H1 (cell line): ENCODE measurements at regions not wholly inside any gene's neighbourhood (a gene's known extent, or its start where the extent isn't known, plus 50 kb on each side); places are given as distances from the start of the nearest gene placed in this dataset.

Experiments
- CTCF ChIA-PET: fragments of 300-600 bp; sonication (Branson Sonifier 250); formaldehyde crosslinking; loops from one replicate; lab custom pipeline; 2021; ENCODE audit not compliant: partially characterized antibody; lab: Charles Lee
- POLR2A ChIA-PET: fragments of 300-600 bp; sonication (Branson Sonifier 250); formaldehyde crosslinking; loops from one replicate; lab custom pipeline; 2021; ENCODE audit warnings: inconsistent platforms; ENCODE audit not compliant: partially characterized antibody; lab: Charles Lee
- DNase-seq, 2 experiments: peaks; one replicate each; pipeline versions ENCODE4 v3.0.0 to v3.0.0-alpha.2; 2010 to 2022; ENCODE audit warnings: low spot score in 2 of 2, low read depth in 1 of 2, mixed read lengths in 1 of 2
- FAIRE-seq: peaks from 2 replicates; lab custom pipeline; 2011; peaks lifted over from hg19 to GRCh38; lab: Jason Lieb, UNC
- H2AFZ ChIP-seq: 2 replicates; pipeline ENCODE4 v1.8.1; 2012; ENCODE audit warnings: low read length, inconsistent platforms
- H2AK5ac ChIP-seq: 2 replicates; pipeline ENCODE4 v1.6.1; 2013; ENCODE audit warnings: low read depth, low read length
- H2BK120ac ChIP-seq: replicated peaks from 2 replicates; pipeline ENCODE3; 2013; ENCODE audit warnings: low read depth, low read length, inconsistent platforms
- H2BK12ac ChIP-seq: 2 replicates; pipeline ENCODE4 v1.6.1; 2013; ENCODE audit warnings: low read depth, low read length
- H2BK15ac ChIP-seq: 2 replicates; pipeline ENCODE4 v1.6.1; 2013; ENCODE audit warnings: low read length
- H2BK20ac ChIP-seq: 2 replicates; pipeline ENCODE4 v1.6.1; 2013; ENCODE audit warnings: low read length
- H2BK5ac ChIP-seq: 2 replicates; pipeline ENCODE4 v1.6.1; 2013; ENCODE audit warnings: low read depth, low read length
- H3K14ac ChIP-seq: 2 replicates; pipeline ENCODE4 v1.6.1; 2013; ENCODE audit warnings: inconsistent platforms; ENCODE audit not compliant: insufficient read length
- H3K18ac ChIP-seq: 2 replicates; pipeline ENCODE4 v1.6.1; 2013; ENCODE audit warnings: low read length; ENCODE audit errors: extremely low read depth
- H3K23ac ChIP-seq: 2 replicates; pipeline ENCODE4 v1.6.1; 2013; ENCODE audit warnings: inconsistent platforms; ENCODE audit not compliant: insufficient read length
- H3K23me2 ChIP-seq: 2 replicates; pipeline ENCODE4 v1.6.1; 2013; ENCODE audit warnings: low read depth, low read length
- H3K27ac ChIP-seq: 2 replicates; pipeline ENCODE4 v1.6.1; 2011; ENCODE audit warnings: low read depth, low read length, inconsistent platforms
- H3K27me3 ChIP-seq, 4 experiments: replicated peaks in 1 of 4; 1 replicate in 1 of 4; 2 replicates in 3 of 4; pipeline versions ENCODE4 v1.6.1 to v1.8.1; 2011 to 2013; ENCODE audit warnings: low read length in 3 of 4, mild to moderate bottlenecking in 3 of 4, inconsistent platforms in 2 of 4, mixed read lengths in 2 of 4, moderate library complexity in 1 of 4; ENCODE audit not compliant: control insufficient read depth in 3 of 4, insufficient read depth in 3 of 4; ENCODE audit errors: extremely low read depth in 1 of 4
- H3K36me3 ChIP-seq, 4 experiments: 2 replicates each; pipeline versions ENCODE4 v1.6.1 to v1.8.1; 2011 to 2013; ENCODE audit warnings: mild to moderate bottlenecking in 4 of 4, low read length in 3 of 4, moderate library complexity in 2 of 4, control low read depth in 1 of 4, inconsistent platforms in 1 of 4; ENCODE audit not compliant: insufficient read depth in 4 of 4, control insufficient read depth in 2 of 4
- H3K4ac ChIP-seq: replicated peaks from 2 replicates; pipeline ENCODE3; 2013; ENCODE audit warnings: low read length, low read depth, mixed read lengths, inconsistent platforms; ENCODE audit not compliant: insufficient read length
- H3K4me1 ChIP-seq, 4 experiments: replicated peaks in 1 of 4; 1 replicate in 1 of 4; 2 replicates in 3 of 4; pipeline versions ENCODE4 v1.6.1 to v1.8.1; 2011 to 2013; ENCODE audit warnings: low read length in 3 of 4, inconsistent platforms in 2 of 4, mixed read lengths in 1 of 4; ENCODE audit not compliant: insufficient read depth in 4 of 4, control insufficient read depth in 3 of 4
- H3K4me2 ChIP-seq, 2 experiments: 2 replicates each; pipeline versions ENCODE4 v1.6.1 to v1.8.1; 2011 to 2013; ENCODE audit warnings: low read depth in 2 of 2, low read length in 2 of 2, control low read depth in 1 of 2, inconsistent platforms in 1 of 2, mild to moderate bottlenecking in 1 of 2; ENCODE audit not compliant: insufficient read depth in 1 of 2
- H3K4me3 ChIP-seq, 4 experiments: fragments of 200-600, 300-600 bp in 1 of 4; sonication (generic), shearing (Covaris generic), sonication (Bioruptor Twin) in 1 of 4; 2 replicates each; pipeline versions ENCODE4 v1.5.1 to v1.8.1; 2011 to 2016; ENCODE audit warnings: low read length in 4 of 4, low read depth in 3 of 4, control low read depth in 2 of 4, inconsistent platforms in 2 of 4, mild to moderate bottlenecking in 2 of 4, mixed read lengths in 1 of 4, moderate library complexity in 1 of 4; ENCODE audit not compliant: insufficient read depth in 2 of 4; ENCODE audit errors: extremely low read depth in 1 of 4
- H3K56ac ChIP-seq: replicated peaks from 2 replicates; pipeline ENCODE3; 2013; ENCODE audit warnings: low read depth, mild to moderate bottlenecking, mixed read lengths, low read length, inconsistent platforms; ENCODE audit not compliant: insufficient read length
- H3K79me1 ChIP-seq: 2 replicates; pipeline ENCODE4 v1.6.1; 2013; ENCODE audit warnings: low read depth, low read length, control low read depth
- H3K79me2 ChIP-seq, 2 experiments: 2 replicates each; pipeline versions ENCODE4 v1.6.1 to v1.8.1; 2012 to 2013; ENCODE audit warnings: low read length in 2 of 2, mild to moderate bottlenecking in 2 of 2, inconsistent platforms in 1 of 2; ENCODE audit not compliant: insufficient read depth in 2 of 2, control insufficient read depth in 1 of 2
- H3K9ac ChIP-seq, 4 experiments: replicated peaks in 1 of 4; 1 replicate in 1 of 4; 2 replicates in 3 of 4; pipeline versions ENCODE4 v1.6.1 to v1.8.1; 2011 to 2013; ENCODE audit warnings: low read depth in 3 of 4, low read length in 3 of 4, control low read depth in 2 of 4, mild to moderate bottlenecking in 2 of 4, moderate library complexity in 2 of 4, inconsistent platforms in 1 of 4; ENCODE audit errors: extremely low read depth in 1 of 4
- H3K9me3 ChIP-seq, 2 experiments: 2 replicates each; pipeline versions ENCODE4 v1.6.1 to v1.8.1; 2012 to 2013; ENCODE audit warnings: mild to moderate bottlenecking in 2 of 2, moderate library complexity in 2 of 2, control low read depth in 1 of 2, inconsistent platforms in 1 of 2, low read depth in 1 of 2, low read length in 1 of 2, mixed read lengths in 1 of 2; ENCODE audit not compliant: insufficient read depth in 2 of 2
- H4K20me1 ChIP-seq, 2 experiments: replicated peaks in 1 of 2; 2 replicates each; pipeline versions ENCODE3 to v1.8.1; 2011 to 2013; ENCODE audit warnings: inconsistent platforms in 2 of 2, low read length in 2 of 2, mild to moderate bottlenecking in 1 of 2; ENCODE audit not compliant: insufficient read depth in 2 of 2, control insufficient read depth in 1 of 2
- H4K5ac ChIP-seq: 2 replicates; pipeline ENCODE4 v1.6.1; 2013; ENCODE audit warnings: low read length, low read depth, mixed read lengths, inconsistent platforms; ENCODE audit not compliant: insufficient read length
- H4K8ac ChIP-seq: 2 replicates; pipeline ENCODE4 v1.8.0; 2013; ENCODE audit warnings: mild to moderate bottlenecking, moderate library complexity, low read length, inconsistent platforms; ENCODE audit not compliant: insufficient read depth; ENCODE audit errors: extremely low read depth
- H4K91ac ChIP-seq: replicated peaks from 2 replicates; pipeline ENCODE3; 2013; ENCODE audit warnings: low read length, mixed read lengths, inconsistent platforms; ENCODE audit not compliant: insufficient read length
- ASH2L ChIP-seq: fragments of 200-600, 300-600 bp; sonication (generic); IDR thresholded peaks from one replicate; pipeline ENCODE4 v1.7.1; 2017; ENCODE audit warnings: low read length
- BACH1 ChIP-seq: IDR thresholded peaks from 2 replicates; pipeline ENCODE4 v1.6.1; 2012; ENCODE audit warnings: low read length, improper control_type of control experiment
- CHD2 ChIP-seq: IDR thresholded peaks from 2 replicates; pipeline ENCODE4 v1.6.1; 2012; ENCODE audit warnings: low read length, improper control_type of control experiment
- GABPA ChIP-seq: IDR thresholded peaks from 2 replicates; pipeline ENCODE4 v1.6.1; 2011; ENCODE audit warnings: mild to moderate bottlenecking, low read length, moderate library complexity, borderline replicate concordance; ENCODE audit not compliant: insufficient read depth
- JUN ChIP-seq: IDR thresholded peaks from 2 replicates; pipeline ENCODE4 v1.6.1; 2011; ENCODE audit warnings: low read depth, mild to moderate bottlenecking, improper control_type of control experiment, low read length
- KDM4A ChIP-seq: IDR thresholded peaks from one replicate; pipeline ENCODE4 v1.7.1; 2012; ENCODE audit warnings: low read depth, mild to moderate bottlenecking, moderate library complexity, low read length, inconsistent platforms; ENCODE audit not compliant: severe bottlenecking
- KDM5A ChIP-seq: fragments of 200-600 bp; IDR thresholded peaks from 2 replicates; pipeline ENCODE4 v1.7.1; 2012; ENCODE audit warnings: mild to moderate bottlenecking, low read length, inconsistent platforms, mixed read lengths
- NRF1 ChIP-seq: IDR thresholded peaks from 2 replicates; pipeline ENCODE4 v1.6.1; 2011; ENCODE audit warnings: mild to moderate bottlenecking, low read depth, low read length, improper control_type of control experiment
- RFX5 ChIP-seq: IDR thresholded peaks from 2 replicates; pipeline ENCODE4 v1.6.1; 2011; ENCODE audit warnings: low read depth, low read length, improper control_type of control experiment, borderline replicate concordance
- RNF2 ChIP-seq: fragments of 200-900, 300-1000 bp; sonication (generic); IDR thresholded peaks from 2 replicates; pipeline ENCODE4 v1.7.1; 2016; ENCODE audit warnings: borderline replicate concordance, low read depth, mild to moderate bottlenecking, antibody characterized with exemption, low read length; ENCODE audit not compliant: poor library complexity, severe bottlenecking; ENCODE audit errors: missing control alignments
- SIN3A ChIP-seq, 2 experiments: IDR thresholded peaks in 1 of 2; conservative IDR thresholded peaks in 1 of 2; 2 replicates each; pipeline ENCODE4 v1.6.1; 2011 to 2012; ENCODE audit warnings: low read length in 2 of 2, improper control_type of control experiment in 1 of 2, low read depth in 1 of 2, mild to moderate bottlenecking in 1 of 2
- SIRT6 ChIP-seq: IDR thresholded peaks from one replicate; pipeline ENCODE4 v1.7.1; 2012; ENCODE audit warnings: low read length, inconsistent platforms
- SP2 ChIP-seq: IDR thresholded peaks from 2 replicates; pipeline ENCODE4 v1.6.1; 2012; ENCODE audit warnings: mild to moderate bottlenecking, low read length, inconsistent platforms
- SP4 ChIP-seq: IDR thresholded peaks from 2 replicates; pipeline ENCODE4 v1.6.1; 2012; ENCODE audit warnings: low read length, inconsistent platforms
- SRF ChIP-seq: IDR thresholded peaks from 2 replicates; pipeline ENCODE4 v1.6.1; 2011; ENCODE audit warnings: mild to moderate bottlenecking, low read depth, low read length, moderate library complexity
- ZNF274 ChIP-seq: IDR thresholded peaks from 2 replicates; pipeline ENCODE4 v1.7.0; 2012; ENCODE audit warnings: low read length, borderline replicate concordance; ENCODE audit errors: extremely low read depth
- WGBS, 2 experiments: shearing (Covaris generic) in 1 of 2; methylation state at CpG; one replicate each; pipeline versions ENCODE4 v1.1.6 to v1.1.7; 2013 to 2015; ENCODE audit warnings: low lambda C conversion rate in 2 of 2, mixed read lengths in 2 of 2, inconsistent platforms in 1 of 2, low coverage in 1 of 2, missing lambda C conversion rate in 1 of 2; ENCODE audit not compliant: insufficient replicate concordance in 2 of 2, insufficient coverage in 1 of 2, insufficient read length in 1 of 2; ENCODE audit errors: extremely low coverage in 1 of 2, missing lambda C conversion rate in 1 of 2; 5-methylcytosine and 5-hydroxymethylcytosine counted together

DNA sequence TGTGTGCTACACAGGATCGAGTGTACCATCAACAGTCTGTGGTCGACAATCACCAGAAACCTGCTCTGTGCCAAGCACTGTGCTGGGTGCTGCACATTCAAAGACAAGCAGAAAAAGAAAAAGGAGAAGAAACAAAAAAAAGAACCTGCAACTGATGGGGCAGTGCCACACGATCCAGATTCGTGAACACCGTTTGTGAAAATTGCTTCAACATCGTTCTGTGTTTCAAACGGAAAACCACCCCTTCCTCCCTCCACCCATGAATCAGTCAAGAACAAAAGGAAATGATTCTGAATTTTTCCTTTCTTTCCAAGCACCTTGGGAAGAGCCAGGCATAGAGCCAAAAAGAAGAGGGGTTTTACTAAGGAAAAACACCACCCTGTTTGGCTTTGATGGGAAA is 129.2 kb upstream of the ARID1B start:
- H4K5ac ChIP-seq, result no peak overlapping the region
- DNase-seq (no peak), FAIRE-seq (no peak)
- no peak overlapping the region for H3K14ac ChIP-seq
- H4K8ac ChIP-seq, result no peak overlapping the region
- no peak overlapping the region for H3K27ac ChIP-seq
- H3K18ac ChIP-seq, result no peak overlapping the region
- H3K27me3 ChIP-seq, result no peaks in the 10 kb centered on the region
- H3K23ac ChIP-seq, result no peak overlapping the region
- no peak overlapping the region for H3K9ac ChIP-seq
- POLR2A ChIA-PET, result no interaction called here
- no peak overlapping the region for H2BK20ac ChIP-seq
- no peak overlapping the region for H4K91ac ChIP-seq
- no peaks in the 10 kb centered on the region for H3K9me3 ChIP-seq
- no peak overlapping the region for H2BK15ac ChIP-seq
- H3K79me1 ChIP-seq, result no peaks in the 10 kb centered on the region
- H2AK5ac ChIP-seq, result no peak overlapping the region
- peaks cover 0 to 3% (median under 1%) of the 10 kb centered on the region in 4 experiments; a peak in 1 of 7 replicates for H3K4me1 ChIP-seq
- WGBS, 2 experiments, result 87% methylated on average over 7 of the region's 7 CpGs; no CpG with 5 or more reads in 1 of the 2 experiments
- no peaks in the 10 kb centered on the region; the same call in 1 of the 2 replicates for H3K23me2 ChIP-seq
- H4K20me1 ChIP-seq, result no peaks in the 10 kb centered on the region
- no peak overlapping the region for H3K4me2 ChIP-seq
- H3K79me2 ChIP-seq, result no peaks in the 10 kb centered on the region
- H2BK120ac ChIP-seq, result no peak overlapping the region
- TF ChIP-seq KDM5A (no peak), SIN3A (conservative IDR thresholded peaks at IDR 0.05 in 1 of 2, IDR thresholded peaks at IDR 0.05 in 1 of 2; ENCODE audit: low read depth in 1 of 2, low read length in 2 of 2) (no peak), JUN (no peak), SP4 (no peak), BACH1 (no peak), NRF1 (no peak), KDM4A (no peak), SIRT6 (no peak), ZNF274 (no peak), CHD2 (no peak), SP2 (no peak), RNF2 (no peak), ASH2L (no peak), RFX5 (no peak), GABPA (no peak), SRF (no peak)
- H2AFZ ChIP-seq, result no peak overlapping the region
- H2BK5ac ChIP-seq, result no peak overlapping the region
- H2BK12ac ChIP-seq, result no peak overlapping the region
- no peak overlapping the region for H3K4me3 ChIP-seq
- no peak overlapping the region for H3K56ac ChIP-seq
- H3K36me3 ChIP-seq, result no peaks in the 10 kb centered on the region
- CTCF ChIA-PET, result interaction anchor here (0.9 kb wide), 1 partner anchor 106 kb away, joined by 3 read pairs; no protein-coding TSS in a partner anchor
- no peak overlapping the region for H3K4ac ChIP-seq
